IMR-90 (cell line): ENCODE measurements at regions not wholly inside any gene's neighbourhood (a gene's known extent, or its start where the extent isn't known, plus 50 kb on each side); places are given as distances from the start of the nearest gene placed in this dataset.

Source experiments
- BHLHE40 ChIP-seq: fragments of 150-350 bp; IDR thresholded peaks from 2 replicates; pipeline ENCODE4 v1.6.1; 2016; ENCODE audit warnings: mild to moderate bottlenecking, low read depth, low read length
- CTCF ChIP-seq: conservative IDR thresholded peaks from 2 replicates; pipeline ENCODE4 v1.5.1; 2012; ENCODE audit warnings: mild to moderate bottlenecking, low read depth, low read length, improper control_type of control experiment
- POLR2A ChIP-seq: IDR thresholded peaks from 2 replicates; pipeline ENCODE4 v1.6.1; 2012; ENCODE audit warnings: mild to moderate bottlenecking, low read depth, low read length
- RAD21 ChIP-seq: IDR thresholded peaks from 2 replicates; pipeline ENCODE4 v1.6.1; 2012; ENCODE audit warnings: low read length, improper control_type of control experiment
- RCOR1 ChIP-seq: IDR thresholded peaks from 2 replicates; pipeline ENCODE4 v1.6.1; 2012; ENCODE audit warnings: mild to moderate bottlenecking, low read length, improper control_type of control experiment; ENCODE audit not compliant: insufficient replicate concordance
- RFX5 ChIP-seq: IDR thresholded peaks from 2 replicates; pipeline ENCODE4 v1.8.0; 2012; ENCODE audit warnings: low read depth, mild to moderate bottlenecking, low read length, moderate library complexity
- SMC3 ChIP-seq: fragments of 150-350 bp; IDR thresholded peaks from 2 replicates; pipeline ENCODE4 v1.6.1; 2016; ENCODE audit warnings: low read depth, mild to moderate bottlenecking, antibody characterized with exemption, low read length, moderate library complexity
- USF2 ChIP-seq: fragments of 150-350 bp; IDR thresholded peaks from 2 replicates; pipeline ENCODE4 v1.6.1; 2017; ENCODE audit warnings: mild to moderate bottlenecking, antibody characterized with exemption, low read length, low read depth

- no peak for TF ChIP-seq POLR2A
- TF ChIP-seq CTCF = no peak
- no peak for TF ChIP-seq RCOR1
- no peak for TF ChIP-seq RAD21
- no peak for TF ChIP-seq USF2
- no peak for TF ChIP-seq RFX5
- TF ChIP-seq SMC3 = no peak
- no peak for TF ChIP-seq BHLHE40
These were observed 72.2 kb upstream of the INSIG1 start for GRCh38 chr7:155225516-155225915.
